ENCODE measurements at regions not wholly inside any gene's neighbourhood (a gene's known extent, or its start where the extent isn't known, plus 50 kb on each side); places are given as distances from the start of the nearest gene placed in this dataset.

DNA sequence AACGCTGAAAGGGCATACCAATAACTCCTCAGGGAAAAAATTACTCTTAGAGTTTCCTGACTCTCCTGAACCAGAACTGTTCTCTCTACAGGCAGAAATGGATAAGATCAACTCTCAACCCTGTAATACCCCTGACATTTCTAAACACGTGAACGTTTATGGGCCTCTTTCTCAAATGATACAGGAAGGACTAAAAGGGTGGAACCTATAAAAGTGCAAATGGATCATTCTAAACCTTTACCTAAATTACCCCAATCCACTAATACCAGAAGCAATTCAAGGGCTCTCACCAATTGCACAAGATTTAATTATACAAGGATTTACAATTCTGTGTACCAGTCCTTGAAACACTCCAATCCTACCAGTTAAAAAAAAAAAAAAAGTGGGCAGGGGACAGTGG lies 98.0 kb upstream of the FAM174B start (continued):
- TF ChIP-seq, protein P1, sequence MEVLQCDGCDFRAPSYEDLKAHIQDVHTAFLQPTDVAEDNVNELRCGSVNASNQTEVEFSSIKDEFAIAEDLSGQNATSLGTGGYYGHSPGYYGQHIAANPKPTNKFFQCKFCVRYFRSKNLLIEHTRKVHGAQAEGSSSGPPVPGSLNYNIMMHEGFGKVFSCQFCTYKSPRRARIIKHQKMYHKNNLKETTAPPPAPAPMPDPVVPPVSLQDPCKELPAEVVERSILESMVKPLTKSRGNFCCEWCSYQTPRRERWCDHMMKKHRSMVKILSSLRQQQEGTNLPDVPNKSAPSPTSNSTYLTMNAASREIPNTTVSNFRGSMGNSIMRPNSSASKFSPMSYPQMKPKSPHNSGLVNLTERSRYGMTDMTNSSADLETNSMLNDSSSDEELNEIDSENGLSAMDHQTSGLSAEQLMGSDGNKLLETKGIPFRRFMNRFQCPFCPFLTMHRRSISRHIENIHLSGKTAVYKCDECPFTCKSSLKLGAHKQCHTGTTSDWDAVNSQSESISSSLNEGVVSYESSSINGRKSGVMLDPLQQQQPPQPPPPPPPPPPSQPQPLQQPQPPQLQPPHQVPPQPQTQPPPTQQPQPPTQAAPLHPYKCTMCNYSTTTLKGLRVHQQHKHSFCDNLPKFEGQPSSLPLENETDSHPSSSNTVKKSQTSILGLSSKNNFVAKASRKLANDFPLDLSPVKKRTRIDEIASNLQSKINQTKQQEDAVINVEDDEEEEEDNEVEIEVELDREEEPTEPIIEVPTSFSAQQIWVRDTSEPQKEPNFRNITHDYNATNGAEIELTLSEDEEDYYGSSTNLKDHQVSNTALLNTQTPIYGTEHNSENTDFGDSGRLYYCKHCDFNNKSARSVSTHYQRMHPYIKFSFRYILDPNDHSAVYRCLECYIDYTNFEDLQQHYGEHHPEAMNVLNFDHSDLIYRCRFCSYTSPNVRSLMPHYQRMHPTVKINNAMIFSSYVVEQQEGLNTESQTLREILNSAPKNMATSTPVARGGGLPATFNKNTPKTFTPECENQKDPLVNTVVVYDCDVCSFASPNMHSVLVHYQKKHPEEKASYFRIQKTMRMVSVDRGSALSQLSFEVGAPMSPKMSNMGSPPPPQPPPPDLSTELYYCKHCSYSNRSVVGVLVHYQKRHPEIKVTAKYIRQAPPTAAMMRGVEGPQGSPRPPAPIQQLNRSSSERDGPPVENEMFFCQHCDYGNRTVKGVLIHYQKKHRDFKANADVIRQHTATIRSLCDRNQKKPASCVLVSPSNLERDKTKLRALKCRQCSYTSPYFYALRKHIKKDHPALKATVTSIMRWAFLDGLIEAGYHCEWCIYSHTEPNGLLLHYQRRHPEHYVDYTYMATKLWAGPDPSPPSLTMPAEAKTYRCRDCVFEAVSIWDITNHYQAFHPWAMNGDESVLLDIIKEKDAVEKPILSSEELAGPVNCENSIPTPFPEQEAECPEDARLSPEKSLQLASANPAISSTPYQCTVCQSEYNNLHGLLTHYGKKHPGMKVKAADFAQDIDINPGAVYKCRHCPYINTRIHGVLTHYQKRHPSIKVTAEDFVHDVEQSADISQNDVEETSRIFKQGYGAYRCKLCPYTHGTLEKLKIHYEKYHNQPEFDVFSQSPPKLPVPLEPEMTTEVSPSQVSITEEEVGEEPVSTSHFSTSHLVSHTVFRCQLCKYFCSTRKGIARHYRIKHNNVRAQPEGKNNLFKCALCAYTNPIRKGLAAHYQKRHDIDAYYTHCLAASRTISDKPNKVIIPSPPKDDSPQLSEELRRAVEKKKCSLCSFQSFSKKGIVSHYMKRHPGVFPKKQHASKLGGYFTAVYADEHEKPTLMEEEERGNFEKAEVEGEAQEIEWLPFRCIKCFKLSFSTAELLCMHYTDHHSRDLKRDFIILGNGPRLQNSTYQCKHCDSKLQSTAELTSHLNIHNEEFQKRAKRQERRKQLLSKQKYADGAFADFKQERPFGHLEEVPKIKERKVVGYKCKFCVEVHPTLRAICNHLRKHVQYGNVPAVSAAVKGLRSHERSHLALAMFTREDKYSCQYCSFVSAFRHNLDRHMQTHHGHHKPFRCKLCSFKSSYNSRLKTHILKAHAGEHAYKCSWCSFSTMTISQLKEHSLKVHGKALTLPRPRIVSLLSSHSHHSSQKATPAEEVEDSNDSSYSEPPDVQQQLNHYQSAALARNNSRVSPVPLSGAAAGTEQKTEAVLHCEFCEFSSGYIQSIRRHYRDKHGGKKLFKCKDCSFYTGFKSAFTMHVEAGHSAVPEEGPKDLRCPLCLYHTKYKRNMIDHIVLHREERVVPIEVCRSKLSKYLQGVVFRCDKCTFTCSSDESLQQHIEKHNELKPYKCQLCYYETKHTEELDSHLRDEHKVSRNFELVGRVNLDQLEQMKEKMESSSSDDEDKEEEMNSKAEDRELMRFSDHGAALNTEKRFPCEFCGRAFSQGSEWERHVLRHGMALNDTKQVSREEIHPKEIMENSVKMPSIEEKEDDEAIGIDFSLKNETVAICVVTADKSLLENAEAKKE (CRISPR knock-in tag; IDR thresholded peaks at IDR 0.05) = no peak
- no peak for TF ChIP-seq EZH2phosphoT487 (IDR thresholded peaks at IDR 0.05; ENCODE audit: unreplicated experiment)
- TF ChIP-seq, protein P2, sequence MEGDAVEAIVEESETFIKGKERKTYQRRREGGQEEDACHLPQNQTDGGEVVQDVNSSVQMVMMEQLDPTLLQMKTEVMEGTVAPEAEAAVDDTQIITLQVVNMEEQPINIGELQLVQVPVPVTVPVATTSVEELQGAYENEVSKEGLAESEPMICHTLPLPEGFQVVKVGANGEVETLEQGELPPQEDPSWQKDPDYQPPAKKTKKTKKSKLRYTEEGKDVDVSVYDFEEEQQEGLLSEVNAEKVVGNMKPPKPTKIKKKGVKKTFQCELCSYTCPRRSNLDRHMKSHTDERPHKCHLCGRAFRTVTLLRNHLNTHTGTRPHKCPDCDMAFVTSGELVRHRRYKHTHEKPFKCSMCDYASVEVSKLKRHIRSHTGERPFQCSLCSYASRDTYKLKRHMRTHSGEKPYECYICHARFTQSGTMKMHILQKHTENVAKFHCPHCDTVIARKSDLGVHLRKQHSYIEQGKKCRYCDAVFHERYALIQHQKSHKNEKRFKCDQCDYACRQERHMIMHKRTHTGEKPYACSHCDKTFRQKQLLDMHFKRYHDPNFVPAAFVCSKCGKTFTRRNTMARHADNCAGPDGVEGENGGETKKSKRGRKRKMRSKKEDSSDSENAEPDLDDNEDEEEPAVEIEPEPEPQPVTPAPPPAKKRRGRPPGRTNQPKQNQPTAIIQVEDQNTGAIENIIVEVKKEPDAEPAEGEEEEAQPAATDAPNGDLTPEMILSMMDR (conservative IDR thresholded peaks at IDR 0.05; ENCODE audit: low read depth in 2 of 2) = no peak

DNA sequence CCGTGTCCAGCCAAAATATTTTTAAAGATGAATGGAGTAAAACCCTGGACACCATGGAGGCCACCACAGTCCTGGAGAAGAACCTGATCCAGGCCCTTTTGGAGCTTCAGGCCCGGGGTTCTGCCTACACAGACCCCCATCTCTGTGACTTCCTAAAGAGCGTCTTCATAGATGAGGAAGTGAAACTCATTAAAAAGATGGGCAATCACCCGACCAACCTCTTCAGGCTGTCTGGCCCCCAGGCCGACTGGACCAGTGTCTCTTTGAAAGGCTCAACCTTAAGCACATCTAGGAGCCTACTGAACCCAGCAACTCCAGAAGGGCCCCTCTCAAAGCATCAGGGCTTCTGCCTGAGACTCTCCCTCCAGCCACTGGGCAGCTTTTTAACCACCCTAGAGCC lies 107.9 kb upstream of the FAM174B start:
- H3F3A ChIP-seq (replicated peaks; ENCODE audit: low read depth) = no peaks in the 10 kb centered on the region
- H2AFZ ChIP-seq = no peak overlapping the region
- Mint-ChIP-seq H3K36me3 (ENCODE audit: low read depth) (no peaks in the 10 kb centered on the region), H3K4me3 (no peak overlapping the region), H3K9me3 (peaks cover 10% of the 10 kb centered on the region; the same call in 2 of the 3 replicates), H3K27ac (no peak overlapping the region), H3K4me1 (no peaks in the 10 kb centered on the region), H3K27me3 (ENCODE audit: insufficient read depth, low read depth, poor library complexity) (no peaks in the 10 kb centered on the region)
- no peaks in the 10 kb centered on the region for H3K36me3 ChIP-seq (ENCODE audit: insufficient read depth)
- H3K27ac ChIP-seq (ENCODE audit: low read depth) = no peak overlapping the region
- H3K4me1 ChIP-seq (ENCODE audit: insufficient read depth) = no peaks in the 10 kb centered on the region
- H3K27me3 ChIP-seq (ENCODE audit: insufficient read depth) = no peaks in the 10 kb centered on the region
- H4K20me1 ChIP-seq (replicated peaks; ENCODE audit: insufficient read depth) = no peaks in the 10 kb centered on the region
- ATAC-seq (no peak), DNase-seq (ENCODE audit: low spot score) (no peak)
- H3K9me2 ChIP-seq (ENCODE audit: insufficient read depth) = peaks cover 10% of the 10 kb centered on the region; the same call in 1 of the 2 replicates
- no peaks in the 10 kb centered on the region for H3K79me2 ChIP-seq (replicated peaks; ENCODE audit: insufficient read depth)
- no peak overlapping the region for H3K4me3 ChIP-seq
- H3K4me2 ChIP-seq = no peak overlapping the region
- no peak for TF ChIP-seq ZNF114 (CRISPR knock-in tag; IDR thresholded peaks at IDR 0.05)
- no peak for TF ChIP-seq ZNF331 (CRISPR knock-in tag; IDR thresholded peaks at IDR 0.05; ENCODE audit: low read depth)
- TF ChIP-seq POLR2AphosphoS5 (IDR thresholded peaks at IDR 0.05; ENCODE audit: low read depth) = no peak
- TF ChIP-seq, protein P2 (conservative IDR thresholded peaks at IDR 0.05; ENCODE audit: low read depth in 2 of 2) = no peak
- no peak for TF ChIP-seq STAT1 (IDR thresholded peaks at IDR 0.05; ENCODE audit: unreplicated experiment)
- TF ChIP-seq CREB1 (CRISPR knock-in tag; IDR thresholded peaks at IDR 0.05; ENCODE audit: low read depth) = no peak
- TF ChIP-seq EZH2phosphoT487 (IDR thresholded peaks at IDR 0.05; ENCODE audit: unreplicated experiment) = no peak
- TF ChIP-seq, protein P3, sequence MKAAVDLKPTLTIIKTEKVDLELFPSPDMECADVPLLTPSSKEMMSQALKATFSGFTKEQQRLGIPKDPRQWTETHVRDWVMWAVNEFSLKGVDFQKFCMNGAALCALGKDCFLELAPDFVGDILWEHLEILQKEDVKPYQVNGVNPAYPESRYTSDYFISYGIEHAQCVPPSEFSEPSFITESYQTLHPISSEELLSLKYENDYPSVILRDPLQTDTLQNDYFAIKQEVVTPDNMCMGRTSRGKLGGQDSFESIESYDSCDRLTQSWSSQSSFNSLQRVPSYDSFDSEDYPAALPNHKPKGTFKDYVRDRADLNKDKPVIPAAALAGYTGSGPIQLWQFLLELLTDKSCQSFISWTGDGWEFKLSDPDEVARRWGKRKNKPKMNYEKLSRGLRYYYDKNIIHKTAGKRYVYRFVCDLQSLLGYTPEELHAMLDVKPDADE (IDR thresholded peaks at IDR 0.05) = no peak
- TF ChIP-seq EZH2 (IDR thresholded peaks at IDR 0.05; ENCODE audit: low read depth, unreplicated experiment) = no peak

Measured in GM23338 (cell line).